ENCODE measurements at regions not wholly inside any gene's neighbourhood (a gene's known extent, or its start where the extent isn't known, plus 50 kb on each side); places are given as distances from the start of the nearest gene placed in this dataset.

- TF ChIP-seq CTCF (IDR thresholded peaks at IDR 0.05) = no peak
- Histone ChIP-seq H3K27ac (no peak overlapping the region), H3K4me1 (no peaks in the 10 kb centered on the region), H3K9me3 (no peaks in the 10 kb centered on the region), H3K36me3 (no peaks in the 10 kb centered on the region), H3K4me3 (no peak overlapping the region), H3K27me3 (no peaks in the 10 kb centered on the region)
- ATAC-seq (no peak), DNase-seq (no peak)
- intact Hi-C loops (cut with DNase I) = no loop called here
Measured at GRCh38 chr7:19991936-19992335, 218.5 kb upstream of the TMEM196 start.

- Histone ChIP-seq H3K36me3 (no peaks in the 10 kb centered on the region), H3K27ac (no peak overlapping the region), H3K27me3 (no peaks in the 10 kb centered on the region), H3K4me1 (no peaks in the 10 kb centered on the region), H3K4me3 (no peak overlapping the region), H3K9me3 (no peaks in the 10 kb centered on the region)
- no peak for ATAC-seq
- no peak for TF ChIP-seq CTCF (IDR thresholded peaks at IDR 0.05)
- no peak for DNase-seq
- intact Hi-C loops (cut with DNase I) = no loop called here
Measured at GRCh38 chr7:19989906-19990305, 216.5 kb upstream of the TMEM196 start.

- Histone ChIP-seq H3K9me3 (no peaks in the 10 kb centered on the region), H3K27ac (no peak overlapping the region), H3K4me1 (no peaks in the 10 kb centered on the region), H3K27me3 (no peaks in the 10 kb centered on the region), H3K4me3 (no peak overlapping the region), H3K36me3 (no peaks in the 10 kb centered on the region)
- ATAC-seq = no peak
- DNase-seq = no peak
- TF ChIP-seq CTCF (IDR thresholded peaks at IDR 0.05) = no peak
- intact Hi-C loops (cut with DNase I) = no loop called here
Measured at GRCh38 chr7:19988860-19989259, 215.4 kb upstream of the TMEM196 start.

GRCh38 chr7:19984231-19984632, 210.8 kb upstream of the TMEM196 start:
- no peak overlapping the region for H3K4me3 ChIP-seq
- DNase-seq (no peak), ATAC-seq (no peak)
- no peak overlapping the region for H3K27ac ChIP-seq
- H3K27me3 ChIP-seq = no peaks in the 10 kb centered on the region
- peaks cover 0 to 5% of the 10 kb centered on the region in 2 donors for H3K9me3 ChIP-seq
- TF ChIP-seq CTCF (IDR thresholded peaks at IDR 0.05) = no peak
- H3K4me1 ChIP-seq = no peaks in the 10 kb centered on the region
- intact Hi-C loops (cut with DNase I) = no loop called here
- no peaks in the 10 kb centered on the region for H3K36me3 ChIP-seq

- Histone ChIP-seq H3K27ac (no peak overlapping the region), H3K9me3 (peaks cover 0 to 5% of the 10 kb centered on the region in 2 donors), H3K27me3 (no peaks in the 10 kb centered on the region), H3K4me3 (no peak overlapping the region), H3K4me1 (no peaks in the 10 kb centered on the region), H3K36me3 (no peaks in the 10 kb centered on the region)
- DNase-seq (peak in 2 of 4 donors; percentile 12 to 54), ATAC-seq (no peak)
- intact Hi-C loops (cut with DNase I) = no loop called here
- peak in 1 of 2 donors; percentile 18 for TF ChIP-seq CTCF (IDR thresholded peaks at IDR 0.05)
Measured at GRCh38 chr7:19982841-19983835, 209.7 kb upstream of the TMEM196 start.

All from left lung (tissue), 4 donors.